Effector memory CD4-positive, alpha-beta T cell (primary cell): ENCODE measurements at regions not wholly inside any gene's neighbourhood (a gene's known extent, or its start where the extent isn't known, plus 50 kb on each side); places are given as distances from the start of the nearest gene placed in this dataset.

Source experiments
- DNase-seq, 3 donors: peaks; one replicate each; pipeline ENCODE4 v3.0.0-alpha.2; 2020
- H3K27ac ChIP-seq: 2 replicates; pipeline ENCODE4 v1.7.0; 2013; ENCODE audit warnings: mild to moderate bottlenecking, low read length, moderate library complexity; ENCODE audit not compliant: insufficient read depth, poor library complexity, severe bottlenecking
- H3K27me3 ChIP-seq: replicated peaks from 2 replicates; pipeline ENCODE4 v1.7.0; 2013; ENCODE audit warnings: mild to moderate bottlenecking, low read length; ENCODE audit not compliant: insufficient read depth, control insufficient read depth, poor library complexity, severe bottlenecking
- H3K36me3 ChIP-seq: 2 replicates; pipeline ENCODE4 v1.7.0; 2013; ENCODE audit warnings: mild to moderate bottlenecking, low read length, moderate library complexity; ENCODE audit not compliant: control insufficient read depth, insufficient read depth
- H3K4me1 ChIP-seq: 2 replicates; pipeline ENCODE4 v1.7.0; 2013; ENCODE audit warnings: low read length, mild to moderate bottlenecking; ENCODE audit not compliant: control insufficient read depth, insufficient read depth, poor library complexity, severe bottlenecking
- H3K4me3 ChIP-seq: 2 replicates; pipeline ENCODE4 v1.7.0; 2013; ENCODE audit warnings: low read length, low read depth, mild to moderate bottlenecking; ENCODE audit not compliant: insufficient read depth, poor library complexity, severe bottlenecking
- H3K9me3 ChIP-seq: 2 replicates; pipeline ENCODE4 v1.7.0; 2013; ENCODE audit warnings: mild to moderate bottlenecking, low read length, moderate library complexity; ENCODE audit not compliant: control insufficient read depth

GRCh38 chr3:159865041-159865579 lies 123.5 kb upstream of the IL12A start:
- H3K36me3 ChIP-seq, result no peaks in the 10 kb centered on the region
- DNase-seq, result no peak
- no peaks in the 10 kb centered on the region for H3K4me1 ChIP-seq
- no peak overlapping the region for H3K4me3 ChIP-seq
- no peaks in the 10 kb centered on the region for H3K9me3 ChIP-seq
- H3K27me3 ChIP-seq, result no peaks in the 10 kb centered on the region
- no peak overlapping the region for H3K27ac ChIP-seq

- Histone ChIP-seq H3K36me3 (no peaks in the 10 kb centered on the region), H3K4me3 (no peak overlapping the region), H3K9me3 (no peaks in the 10 kb centered on the region), H3K27me3 (no peaks in the 10 kb centered on the region), H3K27ac (no peak overlapping the region), H3K4me1 (no peaks in the 10 kb centered on the region)
- no peak for DNase-seq
Observed at GRCh38 chr3:159866201-159866746, 122.4 kb upstream of the IL12A start.

- H3K27ac ChIP-seq, result no peak overlapping the region
Observed at GRCh38 chr3:159867372-159867771, 121.3 kb upstream of the IL12A start.

GRCh38 chr3:159870723-159871122 lies 117.9 kb upstream of the IL12A start:
- no peak for DNase-seq
- H3K9me3 ChIP-seq, result no peaks in the 10 kb centered on the region
- no peak overlapping the region for H3K4me3 ChIP-seq
- no peaks in the 10 kb centered on the region for H3K4me1 ChIP-seq
- no peaks in the 10 kb centered on the region for H3K27me3 ChIP-seq
- H3K27ac ChIP-seq, result no peak overlapping the region
- no peaks in the 10 kb centered on the region for H3K36me3 ChIP-seq

More at GRCh38 chr3:159867372-159867771, 121.3 kb upstream of the IL12A start:
- H3K36me3 ChIP-seq, result no peaks in the 10 kb centered on the region
- no peaks in the 10 kb centered on the region for H3K9me3 ChIP-seq
- H3K4me1 ChIP-seq, result no peaks in the 10 kb centered on the region
- no peak for DNase-seq
- H3K27me3 ChIP-seq, result no peaks in the 10 kb centered on the region
- no peak overlapping the region for H3K4me3 ChIP-seq

- no peaks in the 10 kb centered on the region for H3K4me1 ChIP-seq
- no peaks in the 10 kb centered on the region for H3K36me3 ChIP-seq
- no peaks in the 10 kb centered on the region for H3K9me3 ChIP-seq
- DNase-seq, result no peak
- H3K27me3 ChIP-seq, result no peaks in the 10 kb centered on the region
- H3K27ac ChIP-seq, result no peak overlapping the region
- no peak overlapping the region for H3K4me3 ChIP-seq
Observed at GRCh38 chr3:159872374-159873109, 116.1 kb upstream of the IL12A start.

- Histone ChIP-seq H3K4me3 (no peak overlapping the region), H3K4me1 (no peaks in the 10 kb centered on the region), H3K27me3 (no peaks in the 10 kb centered on the region), H3K36me3 (no peaks in the 10 kb centered on the region), H3K9me3 (no peaks in the 10 kb centered on the region), H3K27ac (no peak overlapping the region)
- DNase-seq, result no peak
Observed at GRCh38 chr3:159875116-159875515, 113.5 kb upstream of the IL12A start.

- Histone ChIP-seq H3K4me1 (no peaks in the 10 kb centered on the region), H3K4me3 (no peak overlapping the region), H3K36me3 (no peaks in the 10 kb centered on the region), H3K27me3 (no peaks in the 10 kb centered on the region), H3K9me3 (no peaks in the 10 kb centered on the region), H3K27ac (no peak overlapping the region)
- DNase-seq, result no peak
Observed at GRCh38 chr3:159877924-159878323, 110.7 kb upstream of the IL12A start.

- Histone ChIP-seq H3K4me3 (no peak overlapping the region), H3K36me3 (no peaks in the 10 kb centered on the region), H3K27ac (no peak overlapping the region), H3K4me1 (no peaks in the 10 kb centered on the region), H3K9me3 (no peaks in the 10 kb centered on the region), H3K27me3 (no peaks in the 10 kb centered on the region)
- no peak for DNase-seq
Observed at GRCh38 chr3:159879146-159879545, 109.5 kb upstream of the IL12A start.

GRCh38 chr3:159879598-159879997 lies 109.0 kb upstream of the IL12A start:
- DNase-seq, result no peak
- Histone ChIP-seq H3K36me3 (no peaks in the 10 kb centered on the region), H3K27ac (no peak overlapping the region), H3K4me1 (no peaks in the 10 kb centered on the region), H3K9me3 (no peaks in the 10 kb centered on the region), H3K27me3 (no peaks in the 10 kb centered on the region), H3K4me3 (no peak overlapping the region)

GRCh38 chr3:159881208-159881607 lies 107.4 kb upstream of the IL12A start:
- H3K36me3 ChIP-seq, result no peaks in the 10 kb centered on the region
- no peak for DNase-seq
- no peak overlapping the region for H3K27ac ChIP-seq
- no peak overlapping the region for H3K4me3 ChIP-seq
- no peaks in the 10 kb centered on the region for H3K9me3 ChIP-seq
- no peaks in the 10 kb centered on the region for H3K27me3 ChIP-seq
- no peaks in the 10 kb centered on the region for H3K4me1 ChIP-seq
